HG02938 (cell line): ENCODE measurements at regions not wholly inside any gene's neighbourhood (a gene's known extent, or its start where the extent isn't known, plus 50 kb on each side); places are given as distances from the start of the nearest gene placed in this dataset.

Experiments used
- ATAC-seq: cut with Tn5 transposase; IDR thresholded peaks from one replicate; pipeline ENCODE4 v1.9.1; 2021; ENCODE audit warnings: mild to moderate bottlenecking, moderate library complexity; ENCODE audit not compliant: unreplicated experiment

DNA sequence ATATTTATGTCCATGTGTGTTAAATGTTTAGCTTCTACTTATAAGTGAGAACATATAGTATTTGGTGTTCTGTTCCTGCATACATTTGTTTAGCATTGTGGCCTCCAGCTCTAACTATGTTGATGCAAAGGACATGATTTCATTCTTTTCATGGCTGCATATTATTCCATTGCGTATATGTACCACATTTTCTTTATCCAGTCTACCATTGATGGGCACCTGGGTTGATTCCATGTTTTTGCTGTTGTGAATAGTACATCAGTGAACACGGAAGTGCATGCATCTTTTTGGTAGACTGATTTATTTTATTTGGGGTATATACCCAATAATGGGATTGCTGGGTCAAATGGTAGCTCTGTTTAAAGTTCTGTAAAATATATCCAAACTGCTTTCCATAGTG, 359.0 kb downstream of the SLCO4C1 start:
- ATAC-seq, result no peak

DNA sequence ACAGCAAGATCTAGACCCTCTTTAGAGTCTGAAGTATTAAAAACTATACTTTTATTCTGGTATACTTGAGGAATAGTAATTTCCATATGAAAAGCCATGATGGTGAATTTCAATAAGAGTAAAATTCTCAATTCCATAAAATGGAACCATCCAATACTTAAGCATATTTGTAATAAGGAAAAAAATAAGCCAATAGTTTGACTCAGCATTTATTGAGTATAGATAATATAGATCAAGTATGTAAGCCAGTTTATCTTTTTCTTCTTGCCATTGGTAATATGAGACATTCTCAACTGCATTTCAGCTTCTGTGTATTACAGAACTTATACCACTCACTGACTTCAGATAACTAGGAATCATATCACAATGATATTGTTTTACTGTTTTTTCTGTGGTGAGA, 361.0 kb downstream of the SLCO4C1 start:
- ATAC-seq, result no peak

DNA sequence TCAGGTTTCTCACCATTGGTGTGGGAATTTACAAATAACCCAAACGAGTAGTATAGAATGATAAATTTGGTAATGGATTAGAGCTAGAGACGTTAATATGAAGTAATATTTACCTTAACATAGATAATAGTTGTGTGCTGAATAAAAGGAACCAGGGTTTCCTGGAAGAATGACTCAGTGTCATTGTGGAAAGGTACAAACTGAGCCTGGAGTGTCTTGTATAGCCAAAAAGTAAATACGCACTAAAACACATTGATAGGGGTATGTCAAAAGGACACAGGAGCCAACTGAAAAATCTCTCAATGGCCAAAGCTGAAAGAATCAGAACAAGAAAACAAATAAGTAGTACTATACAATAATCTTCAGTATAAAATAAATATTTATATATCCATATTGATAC, 363.5 kb downstream of the SLCO4C1 start:
- ATAC-seq, result no peak

DNA sequence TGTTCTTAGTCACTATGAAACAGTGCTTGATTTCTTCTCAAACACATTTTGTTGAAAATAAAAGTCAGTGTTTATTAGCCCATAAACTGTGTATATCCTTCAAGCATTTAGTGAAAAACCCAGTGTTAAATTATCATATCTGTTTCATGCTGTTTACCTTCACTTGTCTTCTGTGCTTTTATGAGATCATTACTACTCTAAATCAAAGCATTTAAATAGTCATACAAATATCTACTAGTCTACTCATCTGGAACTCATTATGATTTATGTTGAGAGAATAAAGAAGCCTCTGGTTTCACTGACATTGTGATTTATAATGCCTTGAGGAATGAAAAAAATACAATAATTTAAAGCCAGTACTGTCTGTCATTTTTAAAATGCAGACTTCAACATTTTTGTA, 366.5 kb downstream of the SLCO4C1 start:
- ATAC-seq, result no peak

DNA sequence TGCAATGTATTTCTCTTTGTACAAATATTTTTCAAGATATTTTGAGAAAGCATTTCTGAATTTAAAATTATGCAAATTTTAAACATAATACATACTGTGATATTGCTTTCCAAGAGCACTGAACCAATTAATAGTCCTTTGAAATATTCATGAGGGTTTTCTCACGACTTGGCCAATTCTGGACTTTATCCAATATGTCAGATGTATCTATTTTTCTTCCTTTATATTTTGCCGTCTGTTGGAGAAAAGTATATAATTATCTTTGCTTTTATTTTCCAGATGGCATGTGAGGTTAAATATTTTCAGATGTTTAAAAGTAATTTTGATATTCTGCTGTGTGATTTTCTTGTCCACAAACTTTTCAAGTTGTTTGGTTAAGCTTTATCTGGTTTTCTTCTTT, 378.9 kb downstream of the SLCO4C1 start:
- ATAC-seq, result no peak

DNA sequence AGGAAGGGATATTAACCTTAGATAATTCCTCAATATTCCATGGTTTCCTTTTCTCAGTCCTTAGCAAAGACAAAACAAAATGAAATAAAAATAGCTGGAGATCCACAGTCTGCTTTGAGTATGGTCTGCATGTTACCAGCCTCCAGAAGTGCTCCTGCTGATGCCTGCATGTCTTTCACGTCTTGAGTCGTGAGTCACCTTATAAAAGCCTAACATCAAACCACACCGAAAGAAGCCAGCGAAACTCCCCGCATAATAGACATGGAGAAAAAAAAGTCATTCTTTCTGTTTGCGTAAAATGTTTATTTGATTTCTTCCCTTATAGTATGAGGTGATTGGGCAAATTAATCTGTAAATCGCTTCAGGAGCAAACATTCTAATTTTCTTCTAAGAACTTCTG, 380.5 kb downstream of the SLCO4C1 start:
- no peak for ATAC-seq

DNA sequence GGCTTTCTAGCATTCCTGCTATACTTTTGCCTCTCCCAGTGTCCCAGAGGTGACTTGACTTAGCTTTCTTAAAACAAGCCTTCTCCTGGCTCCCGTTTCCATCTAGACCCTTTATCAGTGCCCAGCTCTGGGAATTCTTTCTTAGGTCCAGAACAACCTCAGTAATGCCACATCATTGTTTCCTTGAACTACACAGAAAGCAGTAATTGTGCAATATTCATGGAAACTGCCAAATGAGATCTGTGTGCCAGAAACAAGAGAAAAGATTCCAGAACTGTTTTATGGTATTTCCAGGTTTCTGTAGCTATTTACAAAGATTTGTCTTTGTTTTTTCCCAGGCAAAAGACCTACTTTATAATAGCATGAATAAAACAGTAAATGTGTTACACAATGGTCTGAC, 391.3 kb downstream of the SLCO4C1 start:
- ATAC-seq, result no peak

DNA sequence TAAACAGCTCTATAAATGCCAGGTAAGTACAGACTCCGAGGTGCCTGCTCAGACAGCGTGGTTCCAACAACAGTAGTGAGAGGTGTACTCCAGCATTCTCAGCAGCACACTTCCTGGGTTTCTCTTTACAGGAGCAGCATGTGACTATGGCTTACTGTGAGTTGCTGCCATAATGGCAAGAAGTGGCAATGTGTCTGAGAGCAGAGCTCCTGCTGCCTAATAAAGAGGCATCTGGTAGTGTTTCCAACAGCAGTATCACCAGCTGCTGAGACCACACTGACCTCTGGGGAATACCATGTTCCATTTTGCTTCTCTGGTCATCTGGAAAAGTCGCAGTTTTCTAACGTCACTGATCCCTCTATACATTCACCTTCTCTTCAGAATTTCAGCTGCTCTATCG, 398.2 kb downstream of the SLCO4C1 start:
- no peak for ATAC-seq

DNA sequence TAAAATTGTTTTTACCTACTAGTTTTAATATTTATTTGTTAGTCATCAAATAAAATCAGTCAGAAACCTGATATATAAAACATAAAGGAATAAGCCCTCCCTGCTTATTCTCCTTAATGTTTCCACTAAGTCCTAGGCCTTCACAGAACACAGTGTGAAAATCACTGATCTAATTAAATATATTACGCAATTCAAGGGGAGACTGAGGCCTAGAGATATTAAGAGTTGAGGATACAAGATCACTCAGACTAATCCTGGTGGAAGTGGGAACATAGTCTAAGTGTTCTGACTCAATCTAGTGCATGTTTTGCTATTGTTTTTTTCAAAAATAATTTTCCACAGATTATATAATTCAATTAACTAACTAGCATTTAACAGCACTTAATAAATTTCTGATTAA, 401.1 kb downstream of the SLCO4C1 start:
- no peak for ATAC-seq

DNA sequence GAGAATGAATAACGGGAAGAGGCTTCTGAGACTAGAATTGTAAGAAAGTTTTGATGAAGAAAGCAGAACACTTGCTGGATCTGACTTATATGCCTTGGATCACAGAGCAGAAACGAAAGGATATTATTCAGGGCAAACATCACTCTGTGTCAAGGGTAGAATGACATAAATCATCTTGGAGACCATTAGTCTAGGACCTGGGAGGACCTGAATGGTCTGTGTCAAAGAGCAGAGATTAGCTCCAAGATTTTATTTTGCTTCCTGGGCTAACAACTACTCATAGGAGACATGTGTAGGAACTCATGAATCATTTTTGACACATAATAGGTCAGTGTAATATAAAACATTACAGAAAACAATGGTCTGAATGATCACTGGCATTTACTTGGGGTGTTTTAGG, 417.9 kb downstream of the SLCO4C1 start:
- no peak for ATAC-seq

DNA sequence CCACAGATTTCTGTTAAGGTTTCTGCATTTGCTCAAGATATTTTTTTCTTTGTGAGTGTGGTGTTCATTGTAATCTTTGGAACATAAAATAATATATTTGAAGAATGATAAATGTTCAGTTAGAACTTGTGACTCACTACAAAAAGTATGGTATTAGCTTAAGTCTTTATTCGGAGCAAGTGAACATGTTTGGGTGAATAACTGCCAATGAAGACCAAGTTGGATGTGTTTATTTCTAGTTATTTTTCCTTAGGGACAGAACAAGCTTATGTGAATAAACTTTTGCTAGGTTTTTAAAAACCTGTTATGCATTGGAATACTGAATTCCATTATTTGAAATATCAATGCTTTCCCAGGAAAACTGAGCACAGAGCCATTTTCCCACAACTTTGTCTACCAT, 418.6 kb downstream of the SLCO4C1 start:
- ATAC-seq, result no peak

DNA sequence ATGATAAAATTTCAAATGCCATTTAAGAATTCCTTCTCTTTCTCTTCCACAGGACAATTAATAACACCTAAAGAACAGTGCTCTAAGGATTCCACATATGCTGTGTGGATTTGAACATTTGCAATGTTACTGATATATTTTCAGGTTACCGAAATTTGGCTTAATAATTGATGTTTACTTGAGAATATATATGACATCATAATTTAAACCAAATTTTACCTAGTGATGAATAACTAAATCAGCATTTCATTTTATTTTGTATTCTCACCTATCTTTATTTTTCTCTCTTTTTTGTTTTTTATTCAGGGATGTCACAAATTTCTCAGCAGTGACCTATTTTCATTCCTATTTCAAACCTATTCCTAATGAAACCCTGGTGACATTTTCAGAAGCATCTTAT, 429.6 kb downstream of the SLCO4C1 start:
- no peak for ATAC-seq

DNA sequence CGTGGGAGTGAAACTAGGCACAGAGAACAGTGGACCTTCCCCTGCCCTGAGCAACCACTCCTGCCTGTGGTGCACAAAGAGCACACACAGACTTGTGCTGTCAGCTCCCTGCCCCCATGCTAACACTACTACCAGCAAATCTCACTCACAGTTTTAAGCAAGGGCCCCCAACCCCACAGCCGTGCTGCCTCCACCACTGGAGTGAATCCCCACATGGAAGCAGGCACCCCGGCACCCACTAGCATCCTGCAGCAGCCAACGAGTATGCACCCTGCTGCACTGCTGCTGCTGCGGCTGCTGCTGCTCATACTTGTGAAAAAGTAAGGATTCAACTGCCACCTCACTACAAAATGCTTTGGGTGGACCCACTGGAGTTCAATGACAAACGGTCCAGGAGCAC, 435.5 kb downstream of the SLCO4C1 start:
- no peak for ATAC-seq

DNA sequence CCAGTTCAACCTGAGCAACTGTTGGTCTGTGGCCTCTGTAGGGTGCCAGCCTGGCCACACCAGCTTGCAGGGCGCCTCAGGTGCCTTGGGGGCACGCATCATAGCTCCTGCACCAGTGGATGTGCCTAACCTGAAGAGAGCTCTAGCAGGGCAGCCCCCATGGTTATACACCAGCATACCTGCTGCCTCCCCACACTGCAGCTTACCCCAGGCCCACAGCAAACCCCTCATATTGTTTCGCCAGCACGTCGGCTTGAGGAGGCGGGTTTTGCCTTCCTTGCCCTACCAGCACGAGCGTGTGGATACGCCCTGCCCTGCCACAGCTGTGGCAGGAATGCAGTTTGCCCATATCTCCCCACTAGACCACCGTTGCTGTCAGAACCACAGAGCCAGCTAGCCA, 435.9 kb downstream of the SLCO4C1 start:
- ATAC-seq, result no peak

DNA sequence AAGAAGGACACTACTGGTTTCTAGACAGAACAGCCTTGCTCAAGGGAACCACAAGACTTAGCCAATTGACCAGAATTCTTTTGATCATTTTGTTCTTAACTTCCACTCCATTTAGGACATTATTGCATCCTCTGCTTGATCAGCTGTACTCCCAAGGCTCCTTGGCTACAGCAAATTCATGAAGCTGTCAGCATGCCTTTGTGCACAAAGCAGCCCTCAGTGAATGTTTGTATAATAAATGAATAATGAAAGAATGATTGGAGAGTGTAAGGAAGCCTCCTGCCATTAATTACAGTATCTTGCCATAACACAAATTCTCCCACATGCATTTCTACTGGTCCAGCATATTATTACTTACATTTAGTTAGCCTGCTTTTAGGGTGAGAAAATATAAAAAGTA, 449.6 kb downstream of the SLCO4C1 start:
- no peak for ATAC-seq

DNA sequence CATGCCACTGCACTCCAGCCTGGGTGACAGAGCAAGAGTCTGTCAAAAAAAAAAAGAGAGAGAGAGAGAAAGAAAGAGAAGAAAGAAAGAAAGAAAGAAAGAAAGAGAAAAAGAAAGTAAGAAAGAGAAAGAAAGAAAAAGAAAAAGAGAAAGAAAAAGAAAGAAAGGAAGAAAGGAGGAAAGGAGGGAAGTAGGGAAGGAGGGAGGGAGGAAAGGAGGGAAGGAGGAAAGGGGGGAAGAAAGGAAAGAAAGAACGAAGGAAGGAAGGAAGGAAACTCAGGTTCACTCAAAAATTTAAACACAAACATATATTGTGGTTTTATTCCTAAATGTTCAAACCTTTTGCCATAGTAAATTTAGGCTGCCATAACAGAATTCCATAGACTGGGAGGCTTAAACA, 453.0 kb downstream of the SLCO4C1 start:
- ATAC-seq, result no peak

DNA sequence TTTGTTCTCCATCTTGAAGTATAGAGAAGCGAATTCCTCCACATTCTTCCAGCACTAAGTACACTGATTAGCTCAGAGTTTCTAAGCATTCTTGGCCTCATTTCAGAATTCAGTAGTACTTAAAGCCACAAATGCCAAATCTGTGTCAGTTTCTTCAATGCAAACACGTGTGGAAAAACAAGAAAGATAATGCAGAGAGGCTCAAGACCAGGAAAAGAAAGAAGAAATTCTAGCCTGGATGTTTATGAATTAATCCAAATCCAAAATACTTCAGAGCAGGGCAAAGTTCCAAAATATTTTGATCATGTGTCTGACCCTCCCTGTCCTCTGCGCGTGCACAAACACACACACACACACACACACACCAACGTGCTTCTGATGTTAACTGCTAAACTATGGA, 457.6 kb downstream of the SLCO4C1 start:
- ATAC-seq, result no peak

DNA sequence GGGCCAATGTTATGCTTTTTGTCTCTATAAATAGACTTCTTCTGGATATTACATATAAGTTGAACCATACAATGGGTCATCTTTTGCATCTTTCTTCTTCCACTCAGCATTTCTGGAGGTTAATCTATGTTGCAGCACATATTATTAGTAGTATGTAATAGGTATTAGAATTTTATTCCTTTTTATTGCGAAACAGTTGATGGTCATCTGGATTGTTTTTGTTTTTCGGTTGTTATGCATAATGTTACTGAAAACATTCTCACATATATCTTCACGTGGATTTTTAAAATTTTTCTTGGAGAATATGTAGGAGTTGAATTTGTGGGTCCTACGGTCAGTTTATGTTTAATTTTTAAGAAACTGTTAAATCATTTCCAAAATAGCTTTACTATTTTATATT, 466.8 kb downstream of the SLCO4C1 start:
- ATAC-seq, result no peak

DNA sequence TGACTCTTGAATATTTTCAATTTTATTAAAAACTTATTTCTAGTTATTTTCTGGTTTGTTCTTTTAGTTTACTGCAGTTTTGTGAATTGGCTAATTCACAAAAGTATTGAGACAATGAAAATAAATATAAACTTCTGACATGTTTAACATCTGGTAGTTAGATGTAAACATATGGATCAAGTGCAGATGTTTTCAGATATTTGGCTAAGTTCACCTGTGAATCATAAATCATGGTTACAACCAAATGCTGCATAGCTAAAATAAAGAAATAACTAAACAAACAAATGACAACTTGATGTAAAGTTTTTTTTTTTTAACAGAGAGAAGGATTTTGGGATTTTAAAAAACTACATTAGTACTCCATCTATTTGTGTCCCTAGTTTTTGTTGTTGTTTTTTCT, 484.6 kb downstream of the SLCO4C1 start:
- ATAC-seq, result no peak

DNA sequence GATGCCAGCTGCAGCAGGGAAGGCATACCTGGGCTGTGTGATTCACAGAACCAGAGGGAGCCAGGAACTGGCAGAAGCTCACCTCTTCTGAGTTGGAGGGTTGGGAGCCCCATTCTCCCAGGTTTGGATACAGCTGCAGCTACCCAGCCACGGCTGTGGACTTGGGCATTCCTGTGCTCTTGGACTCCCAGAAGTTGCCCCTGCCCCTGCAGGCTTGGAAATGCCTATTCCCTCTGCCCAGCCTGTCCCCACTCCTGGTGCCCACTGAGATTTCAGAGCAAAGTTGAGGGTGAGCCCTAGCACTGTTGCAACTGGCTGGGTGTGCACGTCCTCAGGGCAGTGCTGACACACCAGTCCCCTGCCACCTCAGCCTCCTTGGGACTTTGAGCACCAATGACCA, 489.7 kb downstream of the SLCO4C1 start:
- no peak for ATAC-seq

DNA sequence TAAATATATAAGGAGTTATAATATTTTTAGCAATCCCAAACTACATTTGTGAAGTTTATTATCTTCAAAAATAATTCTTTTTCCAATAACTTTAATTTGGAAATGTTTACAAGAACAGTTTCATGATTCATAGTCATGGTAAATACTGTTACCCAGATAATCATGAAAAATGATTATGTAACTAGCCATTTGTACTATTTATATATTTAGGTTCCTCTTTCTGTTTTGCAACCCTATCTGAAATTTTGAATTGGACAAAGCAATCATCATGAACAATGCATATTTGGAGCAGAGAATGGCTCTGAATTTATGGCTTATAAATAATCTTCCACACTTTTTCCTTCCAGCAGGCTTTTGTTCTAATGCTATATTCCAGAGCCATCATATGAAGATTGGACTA, 499.7 kb downstream of the SLCO4C1 start:
- no peak for ATAC-seq

DNA sequence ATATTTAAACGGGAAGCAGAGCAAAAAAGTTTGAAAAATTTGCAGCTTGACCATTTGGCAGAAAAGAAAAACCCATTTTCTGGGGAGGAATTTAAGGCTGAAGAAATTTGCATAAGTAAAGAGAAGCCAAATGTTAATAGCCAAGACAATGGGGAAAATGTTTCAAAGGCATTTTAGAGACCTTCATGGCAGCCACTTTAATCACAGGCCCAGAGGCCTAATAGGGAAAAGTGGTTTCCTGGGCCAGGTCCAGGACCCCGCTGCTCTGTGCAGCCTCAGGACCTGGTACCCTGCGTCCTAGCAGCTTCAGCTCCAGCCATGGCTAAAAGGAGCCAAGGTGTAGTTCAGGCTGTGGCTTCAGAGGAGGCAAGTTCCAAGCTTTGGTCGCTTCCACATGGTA, 507.3 kb downstream of the SLCO4C1 start:
- no peak for ATAC-seq

DNA sequence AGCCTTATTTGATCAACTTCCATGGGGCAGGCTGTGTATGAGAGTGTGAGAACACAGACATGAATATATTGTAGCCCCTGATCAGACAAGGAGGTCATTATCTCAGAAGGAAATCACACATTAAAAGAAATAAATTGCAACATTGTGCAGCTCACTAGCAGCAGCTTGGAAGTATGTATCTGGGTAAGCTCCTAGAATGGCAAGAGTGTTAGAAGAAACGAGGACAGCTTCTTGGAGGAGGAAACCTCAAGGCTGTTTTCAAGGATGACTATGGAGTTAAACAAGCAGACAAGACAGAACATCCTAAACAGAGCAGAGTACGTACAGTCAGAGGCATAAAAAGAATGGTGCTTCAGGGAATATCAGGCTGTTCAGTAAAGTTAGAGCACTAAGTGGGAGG, 511.0 kb downstream of the SLCO4C1 start:
- ATAC-seq, result no peak
